Activated CD4-positive, alpha-beta T cell treated with anti-CD3 and anti-CD28 coated beads, Interleukin-2, amount 10 ng/mL, durations not matched to agents 7 days and 5 days (primary cell): ENCODE measurements at regions not wholly inside any gene's neighbourhood (a gene's known extent, or its start where the extent isn't known, plus 50 kb on each side); places are given as distances from the start of the nearest gene placed in this dataset.

Experiments used
- CTCF ChIA-PET: fragments of 350-600 bp; sonication (Branson Sonifier 250); formaldehyde crosslinking; loops from one replicate; lab custom pipeline; 2021; ENCODE audit warnings: antibody characterized with exemption; lab: Charles Lee
- POLR2A ChIA-PET: fragments of 350-600 bp; sonication (Branson Sonifier 250); formaldehyde crosslinking; loops from one replicate; lab custom pipeline; 2021; ENCODE audit warnings: antibody characterized with exemption; lab: Charles Lee
- DNase-seq: peaks from one replicate; pipeline ENCODE4 v3.0.0-alpha.2; 2020
- H3K27ac Mint-ChIP-seq: one replicate; pipeline ENCODE4 v1.8.0; 2021; ENCODE audit warnings: mild to moderate bottlenecking, moderate library complexity, mixed read lengths
- H3K27me3 Mint-ChIP-seq: one replicate; pipeline ENCODE4 v1.8.0; 2021; ENCODE audit warnings: mixed read lengths
- H3K36me3 Mint-ChIP-seq: one replicate; pipeline ENCODE4 v1.8.0; 2021; ENCODE audit warnings: low read depth, mixed read lengths
- H3K4me1 Mint-ChIP-seq: one replicate; pipeline ENCODE4 v1.8.0; 2021; ENCODE audit warnings: mixed read lengths
- H3K4me3 Mint-ChIP-seq: one replicate; pipeline ENCODE4 v1.8.0; 2021; ENCODE audit warnings: mild to moderate bottlenecking, moderate library complexity, mixed read lengths
- H3K9me3 Mint-ChIP-seq: one replicate; pipeline ENCODE4 v1.8.0; 2021; ENCODE audit warnings: mixed read lengths

DNA sequence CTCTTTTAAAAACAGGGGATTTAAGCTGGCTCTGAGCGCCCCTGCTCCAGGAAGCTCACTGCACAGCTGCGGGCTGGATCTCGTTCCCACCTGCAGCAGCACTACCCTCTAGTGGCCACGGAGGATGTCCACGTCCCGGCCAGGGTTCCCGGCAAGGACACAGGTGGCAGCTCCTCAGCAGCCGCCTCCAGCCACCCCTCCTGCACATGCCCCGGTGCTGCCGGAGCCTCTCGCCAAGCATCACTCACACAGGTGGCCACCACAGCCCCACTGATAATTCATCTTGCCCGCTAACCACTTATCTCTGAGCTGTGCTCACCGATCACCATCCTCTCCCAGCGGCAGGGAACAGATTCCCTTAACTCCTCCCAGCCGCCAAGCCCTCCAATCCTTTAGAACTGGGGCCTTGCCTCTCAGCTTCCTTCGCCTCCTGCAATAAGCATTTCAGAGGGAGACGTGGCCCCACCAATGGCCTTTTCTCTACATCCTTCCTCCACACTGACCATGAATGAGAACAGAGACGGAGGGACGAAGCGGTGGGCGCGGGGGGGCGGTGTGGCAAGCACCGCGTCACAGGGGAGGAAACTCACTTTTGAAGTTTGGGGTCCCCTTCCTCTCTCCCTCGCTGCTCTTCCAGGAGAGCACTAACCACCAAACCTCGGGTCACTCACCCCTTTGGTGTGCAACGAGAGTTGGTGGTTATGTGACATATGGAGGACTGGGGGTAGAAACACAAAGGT, 222.1 kb downstream of the RBFOX3 start:
- Mint-ChIP-seq H3K4me3 (no peak overlapping the region), H3K27me3 (peaks cover 13% of the 10 kb centered on the region), H3K36me3 (no peaks in the 10 kb centered on the region), H3K4me1 (no peaks in the 10 kb centered on the region), H3K9me3 (peaks cover 3% of the 10 kb centered on the region), H3K27ac (no peak overlapping the region)
- POLR2A ChIA-PET: no interaction called here
- peak; percentile 11 for DNase-seq
- CTCF ChIA-PET: interaction anchor here (0.7 to 2.0 kb wide), 2 partner anchors 13 to 314 kb away, joined by 3 to 6 read pairs; partner anchors contain the start of gene ENGASE

DNA sequence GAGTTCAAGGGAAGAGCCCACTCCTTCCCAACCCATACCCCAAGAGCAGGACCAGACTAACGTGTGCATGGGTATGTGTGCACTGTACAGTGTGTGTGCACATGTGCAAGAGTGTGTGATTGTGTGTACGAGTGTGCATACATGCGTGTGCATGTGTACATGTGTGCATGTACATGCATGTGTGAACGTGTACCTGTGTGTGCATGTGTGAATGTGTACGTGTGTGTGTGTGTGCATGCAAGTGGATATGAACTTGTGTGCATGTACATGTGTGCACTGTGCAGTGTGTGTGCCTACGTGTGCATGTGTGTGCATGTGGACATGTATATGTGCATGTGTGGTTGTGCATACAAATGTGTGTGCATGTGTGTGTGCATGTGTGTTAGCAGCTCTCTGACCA, 223.1 kb downstream of the RBFOX3 start:
- ChIA-PET CTCF (interaction anchor here (0.7 to 2.0 kb wide), 2 partner anchors 13 to 313 kb away, joined by 3 to 6 read pairs; partner anchors contain the start of gene ENGASE), POLR2A (no interaction called here)
- Mint-ChIP-seq H3K27me3 (peaks cover 12% of the 10 kb centered on the region), H3K27ac (no peak overlapping the region), H3K4me1 (no peaks in the 10 kb centered on the region), H3K9me3 (peaks cover 3% of the 10 kb centered on the region), H3K36me3 (no peaks in the 10 kb centered on the region), H3K4me3 (no peak overlapping the region)
- DNase-seq: no peak

DNA sequence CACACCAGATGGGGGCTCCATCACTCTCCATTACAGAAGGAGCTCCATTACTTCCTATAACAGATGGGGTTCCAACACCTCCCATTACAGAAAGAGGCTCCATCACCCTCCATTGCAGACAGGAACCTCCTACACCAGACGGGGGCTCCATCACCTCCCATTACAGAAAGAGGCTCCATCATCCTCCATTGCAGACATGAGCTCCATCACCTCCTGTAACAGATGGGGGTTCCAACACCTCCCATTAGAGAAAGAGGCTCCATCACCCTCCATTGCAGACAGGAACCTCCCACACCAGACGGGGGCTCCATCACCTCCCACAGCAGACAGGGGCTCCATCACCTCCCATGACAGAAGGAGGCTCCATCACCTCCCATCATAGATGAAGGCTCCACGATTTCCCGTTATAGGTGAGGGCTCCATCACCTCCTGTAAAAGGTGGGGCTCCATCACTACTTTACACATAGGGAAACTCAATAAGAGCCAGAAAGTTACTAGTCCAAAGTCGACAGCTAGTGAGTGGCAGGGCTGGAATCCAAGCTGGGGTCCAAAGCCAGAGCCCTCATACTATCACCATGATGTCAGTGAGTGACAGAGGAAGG, 224.8 kb downstream of the RBFOX3 start:
- H3K9me3 Mint-ChIP-seq: peaks cover 3% of the 10 kb centered on the region
- H3K36me3 Mint-ChIP-seq: no peaks in the 10 kb centered on the region
- H3K4me3 Mint-ChIP-seq: no peak overlapping the region
- ChIA-PET POLR2A (no interaction called here), CTCF (interaction anchor here (1.0 to 2.0 kb wide), 4 partner anchors 8 to 297 kb away, joined by 3 to 7 read pairs (median 3); no protein-coding TSS in a partner anchor)
- no peak for DNase-seq
- no peak overlapping the region for H3K27ac Mint-ChIP-seq
- peaks cover 2% of the 10 kb centered on the region for H3K27me3 Mint-ChIP-seq
- H3K4me1 Mint-ChIP-seq: no peaks in the 10 kb centered on the region

DNA sequence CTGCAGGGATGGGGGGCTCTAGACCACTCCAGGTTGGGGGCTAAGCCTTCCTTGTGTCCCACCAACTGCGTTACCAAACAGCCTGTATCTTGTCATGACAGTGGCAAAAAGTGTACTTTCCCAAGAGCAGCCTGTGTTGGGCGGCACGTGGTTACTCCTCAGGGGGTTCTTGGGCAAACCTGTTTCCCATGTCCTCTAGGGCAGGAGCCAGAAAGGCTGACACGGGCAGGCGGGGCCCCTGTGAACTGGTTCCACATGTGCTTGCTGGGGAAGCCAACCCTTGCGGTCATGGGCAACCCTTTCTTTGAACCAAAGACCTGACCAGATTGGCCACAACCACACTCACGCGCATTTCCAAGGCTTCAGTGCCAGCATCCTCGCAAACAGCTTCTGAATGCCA, 228.5 kb downstream of the RBFOX3 start:
- no peaks in the 10 kb centered on the region for H3K36me3 Mint-ChIP-seq

DNA sequence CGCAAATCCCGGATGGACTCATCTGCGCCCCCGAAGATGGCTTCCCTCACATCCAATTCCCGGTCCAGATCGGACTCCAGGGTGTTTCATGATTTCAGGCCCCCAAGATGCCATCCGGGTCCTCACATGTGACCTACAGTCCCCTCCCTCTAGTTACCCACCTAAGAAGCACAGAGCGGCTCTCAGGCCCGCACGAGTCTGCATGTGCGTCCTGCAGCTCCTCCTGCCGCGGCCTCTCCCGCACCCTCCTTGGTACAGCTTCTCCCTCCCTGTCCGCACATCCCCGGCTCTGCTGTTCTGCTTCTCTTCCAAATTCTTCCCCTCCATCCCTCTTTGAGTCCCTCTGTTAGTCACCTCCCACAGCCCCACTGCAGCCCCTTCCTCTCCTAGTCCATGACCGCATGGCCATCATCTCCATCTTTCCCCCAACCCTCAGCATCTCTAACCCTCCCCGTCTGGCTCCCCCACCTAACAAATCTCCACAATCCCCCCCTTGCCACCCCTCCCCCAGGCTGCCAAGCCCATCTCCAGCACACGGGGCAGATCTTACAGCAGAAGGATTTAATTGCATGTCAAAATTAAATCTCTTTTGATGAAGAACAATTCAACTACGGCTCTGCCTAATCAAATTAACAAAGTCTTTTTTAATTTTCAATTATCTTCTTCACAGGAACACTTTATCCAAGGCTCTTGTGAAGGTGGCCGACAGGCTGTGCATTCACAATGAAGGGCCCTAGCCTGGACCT, 231.0 kb downstream of the RBFOX3 start:
- Mint-ChIP-seq H3K4me1 (no peaks in the 10 kb centered on the region), H3K27ac (no peak overlapping the region), H3K9me3 (no peaks in the 10 kb centered on the region), H3K4me3 (no peak overlapping the region), H3K27me3 (no peaks in the 10 kb centered on the region), H3K36me3 (no peaks in the 10 kb centered on the region)
- ChIA-PET POLR2A (no interaction called here), CTCF (interaction anchor here (0.8 to 1.2 kb wide), 2 partner anchors 14 to 334 kb away, joined by 3 read pairs; no protein-coding TSS in a partner anchor)
- no peak for DNase-seq

More for the DNA sequence above, 228.5 kb downstream of the RBFOX3 start:
- no peaks in the 10 kb centered on the region for H3K4me1 Mint-ChIP-seq
- ChIA-PET POLR2A (no interaction called here), CTCF (interaction anchor here (0.6 kb wide), 1 partner anchor 29 kb away, joined by 3 read pairs; no protein-coding TSS in a partner anchor)
- H3K27me3 Mint-ChIP-seq: no peaks in the 10 kb centered on the region
- no peak for DNase-seq
- no peak overlapping the region for H3K27ac Mint-ChIP-seq
- H3K4me3 Mint-ChIP-seq: no peak overlapping the region
- peaks cover 3% of the 10 kb centered on the region for H3K9me3 Mint-ChIP-seq

DNA sequence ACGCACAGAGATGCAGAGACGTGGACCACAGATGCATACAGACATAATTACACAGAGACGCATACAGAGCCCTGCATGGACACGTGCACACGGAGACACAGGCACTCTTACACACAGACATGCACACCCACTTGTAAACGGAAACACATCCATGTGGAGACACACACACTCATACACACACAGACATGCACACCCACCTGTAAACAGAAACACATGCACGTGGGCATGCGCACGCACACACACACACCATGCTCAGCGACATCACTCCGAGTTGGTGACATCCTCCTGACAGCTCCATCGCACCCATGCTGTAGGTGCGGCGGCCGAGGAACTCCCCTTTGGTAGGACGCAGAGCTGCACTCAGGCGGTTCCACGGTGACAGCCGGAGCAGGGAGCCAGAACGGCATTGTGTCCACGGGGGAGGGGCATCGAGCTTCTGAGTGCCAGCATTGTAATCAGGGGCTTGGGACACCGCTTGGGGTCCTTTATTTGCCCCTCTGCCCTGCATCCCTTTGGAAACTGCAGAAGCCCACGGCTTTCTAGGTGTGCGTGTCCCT, 233.5 kb downstream of the RBFOX3 start:
- no peak overlapping the region for H3K4me3 Mint-ChIP-seq
- no peaks in the 10 kb centered on the region for H3K4me1 Mint-ChIP-seq
- DNase-seq: no peak
- no peaks in the 10 kb centered on the region for H3K36me3 Mint-ChIP-seq
- H3K9me3 Mint-ChIP-seq: no peaks in the 10 kb centered on the region
- no peak overlapping the region for H3K27ac Mint-ChIP-seq
- ChIA-PET POLR2A (no interaction called here), CTCF (no interaction called here)
- no peaks in the 10 kb centered on the region for H3K27me3 Mint-ChIP-seq

DNA sequence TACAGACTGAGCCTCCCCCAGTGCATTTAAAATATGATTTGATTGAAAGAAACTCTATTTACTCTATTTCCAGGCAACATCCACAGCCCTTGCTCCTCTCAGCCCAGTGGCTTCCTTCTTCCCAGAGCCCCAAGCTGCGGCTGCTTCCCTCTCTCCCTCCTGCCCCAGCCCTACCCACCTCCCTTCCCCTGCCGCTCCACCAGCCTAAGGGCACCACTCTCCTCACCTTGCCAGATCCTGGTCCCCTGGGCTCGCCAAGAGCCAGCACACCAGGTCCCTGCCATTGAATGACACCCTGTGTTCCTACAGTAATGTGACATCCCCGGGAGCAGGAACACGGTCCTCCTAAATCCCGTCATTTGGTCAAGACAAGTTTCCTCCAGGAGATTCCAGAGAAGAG, 236.0 kb downstream of the RBFOX3 start:
- no peak overlapping the region for H3K4me3 Mint-ChIP-seq
- ChIA-PET CTCF (no interaction called here), POLR2A (no interaction called here)
- no peak overlapping the region for H3K27ac Mint-ChIP-seq
- H3K36me3 Mint-ChIP-seq: no peaks in the 10 kb centered on the region
- no peak for DNase-seq
- H3K4me1 Mint-ChIP-seq: no peaks in the 10 kb centered on the region
- H3K9me3 Mint-ChIP-seq: no peaks in the 10 kb centered on the region
- H3K27me3 Mint-ChIP-seq: no peaks in the 10 kb centered on the region

DNA sequence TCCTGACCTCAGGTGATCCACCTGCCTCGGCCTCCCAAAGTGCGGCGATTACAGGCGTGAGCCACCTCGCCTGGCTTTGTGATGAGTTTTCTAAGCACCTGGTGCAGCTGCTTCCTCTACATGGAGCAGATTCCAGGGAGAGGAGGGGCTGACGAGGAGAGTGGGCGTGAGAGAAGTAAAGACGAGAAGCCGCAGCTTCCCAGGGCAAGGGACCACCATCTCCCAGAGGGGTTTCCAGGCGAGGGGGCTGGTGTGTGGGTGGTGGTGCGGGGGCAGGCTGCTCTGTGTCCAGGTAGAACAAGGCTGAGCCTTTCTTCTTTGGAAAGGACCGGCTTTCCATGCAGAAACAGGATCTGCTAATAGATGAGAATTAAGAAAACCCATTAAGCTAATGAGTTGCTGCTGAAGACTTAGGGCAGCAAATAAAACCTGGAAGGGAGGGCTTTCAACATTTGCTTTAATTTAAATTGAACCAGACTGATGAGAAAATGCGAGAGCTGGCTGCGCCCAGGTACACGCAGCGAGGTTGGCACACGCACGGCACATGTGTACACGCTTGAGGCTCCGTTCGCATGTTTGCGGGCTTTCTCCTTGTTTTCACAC, 236.7 kb downstream of the RBFOX3 start:
- POLR2A ChIA-PET: no interaction called here
- Mint-ChIP-seq H3K36me3 (no peaks in the 10 kb centered on the region), H3K4me3 (no peak overlapping the region), H3K4me1 (no peaks in the 10 kb centered on the region), H3K27me3 (no peaks in the 10 kb centered on the region), H3K9me3 (no peaks in the 10 kb centered on the region), H3K27ac (no peak overlapping the region)
- DNase-seq: no peak
- CTCF ChIA-PET: no interaction called here

DNA sequence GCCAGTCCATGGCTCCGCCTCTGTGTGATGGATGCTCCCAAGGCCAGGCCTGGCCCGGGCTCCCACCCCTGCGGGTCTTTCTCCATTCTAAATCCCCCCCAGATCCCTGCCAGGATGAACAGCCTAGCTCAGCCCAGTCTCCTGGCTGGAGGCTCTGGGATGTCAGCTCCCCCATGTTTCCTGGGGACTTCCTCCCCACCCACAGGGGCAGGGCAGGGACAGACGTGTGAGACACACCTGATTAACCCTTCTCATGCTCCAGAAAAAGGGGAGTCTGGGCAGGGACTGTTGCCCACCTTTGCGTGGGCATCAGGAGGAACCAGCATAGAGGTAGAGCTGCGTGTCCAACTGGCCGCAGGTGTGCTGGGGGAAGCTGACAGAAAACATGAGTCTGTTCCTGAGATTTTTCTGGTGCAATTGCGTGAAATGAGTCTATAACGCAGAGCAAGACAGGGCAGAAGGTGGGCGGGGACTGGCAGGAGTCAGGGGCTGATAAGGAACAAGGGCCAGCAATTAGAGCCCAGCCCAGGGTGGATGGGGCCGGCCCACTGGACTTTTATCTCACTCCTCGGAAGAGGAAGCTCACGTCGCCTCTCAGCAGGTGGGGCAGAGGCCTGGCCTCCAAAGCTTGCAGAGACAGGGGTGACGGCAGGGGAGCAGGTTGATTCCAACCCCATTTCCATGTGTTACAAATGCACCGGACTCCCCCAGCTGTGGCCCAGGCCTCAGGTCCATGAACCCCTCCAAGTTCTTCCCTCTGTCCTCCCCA, 238.2 kb downstream of the RBFOX3 start:
- DNase-seq: no peak
- H3K4me1 Mint-ChIP-seq: no peaks in the 10 kb centered on the region
- POLR2A ChIA-PET: no interaction called here
- no peaks in the 10 kb centered on the region for H3K36me3 Mint-ChIP-seq
- no peak overlapping the region for H3K27ac Mint-ChIP-seq
- H3K4me3 Mint-ChIP-seq: no peak overlapping the region
- no peaks in the 10 kb centered on the region for H3K27me3 Mint-ChIP-seq
- H3K9me3 Mint-ChIP-seq: no peaks in the 10 kb centered on the region
- CTCF ChIA-PET: interaction anchor here (0.9 kb wide), 1 partner anchor 114 kb away, joined by 3 read pairs; no protein-coding TSS in a partner anchor

DNA sequence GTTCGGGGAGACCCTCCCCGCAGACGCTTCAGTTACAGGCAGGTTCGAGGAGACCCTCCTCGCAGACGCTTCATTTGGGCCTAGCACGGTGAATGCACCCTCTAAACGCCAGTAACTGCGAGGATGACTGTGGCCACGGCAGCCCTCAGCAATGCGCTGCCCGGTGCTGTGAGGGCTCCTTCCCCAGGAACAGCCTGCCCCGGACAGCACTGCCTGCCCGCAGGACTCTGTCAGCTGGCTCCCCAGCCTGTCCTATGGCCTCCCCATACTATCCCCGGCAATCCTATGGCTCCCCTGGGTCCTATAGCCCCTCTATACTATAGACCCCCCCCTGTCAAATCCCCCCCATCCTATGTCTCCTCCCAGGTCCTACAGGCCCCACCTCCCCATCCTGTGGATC, 238.9 kb downstream of the RBFOX3 start:
- no peak for DNase-seq
- Mint-ChIP-seq H3K36me3 (no peaks in the 10 kb centered on the region), H3K4me1 (no peaks in the 10 kb centered on the region), H3K4me3 (no peak overlapping the region), H3K27ac (no peak overlapping the region), H3K27me3 (no peaks in the 10 kb centered on the region), H3K9me3 (no peaks in the 10 kb centered on the region)
- ChIA-PET CTCF (no interaction called here), POLR2A (no interaction called here)

DNA sequence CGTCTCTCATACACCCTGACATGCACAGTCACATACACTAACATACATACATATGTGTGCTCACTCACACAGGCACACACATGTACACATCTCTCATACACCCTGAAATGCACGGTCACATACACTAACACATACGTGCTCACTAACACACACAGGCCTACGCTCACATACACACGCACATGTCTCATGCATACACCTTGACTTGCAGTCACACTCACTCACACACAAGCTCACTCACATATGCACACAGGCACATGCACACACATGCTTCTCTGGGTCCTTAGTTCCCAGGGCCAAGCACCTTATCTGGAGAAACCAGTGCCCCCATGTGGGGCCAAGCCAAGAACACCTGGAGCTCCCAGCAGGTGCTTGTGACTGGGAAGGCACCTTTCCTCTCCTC, 240.3 kb downstream of the RBFOX3 start:
- H3K27me3 Mint-ChIP-seq: no peaks in the 10 kb centered on the region
- no peaks in the 10 kb centered on the region for H3K4me1 Mint-ChIP-seq
- no peak overlapping the region for H3K27ac Mint-ChIP-seq
- POLR2A ChIA-PET: no interaction called here
- H3K9me3 Mint-ChIP-seq: no peaks in the 10 kb centered on the region
- H3K36me3 Mint-ChIP-seq: no peaks in the 10 kb centered on the region
- DNase-seq: no peak
- H3K4me3 Mint-ChIP-seq: no peak overlapping the region
- CTCF ChIA-PET: no interaction called here

DNA sequence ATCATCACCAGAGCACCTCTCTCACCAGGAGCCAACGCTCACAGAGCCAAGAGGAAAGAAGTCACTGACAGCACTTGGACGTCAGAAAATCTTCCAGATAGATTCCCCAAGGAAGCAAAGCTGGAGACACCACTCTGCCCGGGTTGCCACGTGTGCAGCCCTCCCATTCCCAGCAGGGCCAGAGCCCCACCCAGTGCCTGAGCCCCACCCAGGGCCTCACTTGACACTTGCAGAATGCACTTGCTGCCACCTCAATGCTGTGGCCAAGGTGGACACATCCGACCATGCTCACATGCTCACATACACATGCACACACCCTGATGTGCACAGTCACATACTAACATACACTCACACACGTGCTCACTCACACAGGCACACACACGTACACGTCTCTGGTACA, 240.7 kb downstream of the RBFOX3 start:
- Mint-ChIP-seq H3K4me1 (no peaks in the 10 kb centered on the region), H3K27ac (no peak overlapping the region), H3K27me3 (no peaks in the 10 kb centered on the region), H3K36me3 (no peaks in the 10 kb centered on the region), H3K4me3 (no peak overlapping the region), H3K9me3 (no peaks in the 10 kb centered on the region)
- DNase-seq: no peak
- POLR2A ChIA-PET: no interaction called here
- CTCF ChIA-PET: no interaction called here
